Ovary (tissue), 3 donors: ENCODE measurements at regions not wholly inside any gene's neighbourhood (a gene's known extent, or its start where the extent isn't known, plus 50 kb on each side); places are given as distances from the start of the nearest gene placed in this dataset.
"Not testable (repeated sequence)": the region's sequence is repeated elsewhere in the genome, so short reads cannot be mapped to it uniquely, and the experiment has no call there.

ENCODE experiments used
- EP300 ChIP-seq: sonication (generic); formaldehyde crosslinking; IDR thresholded peaks from one replicate; pipeline ENCODE4 v1.6.1; 2017; ENCODE audit warnings: antibody characterized with exemption
- POLR2A ChIP-seq: fragments of 450-650 bp; IDR thresholded peaks from one replicate; pipeline ENCODE4 v1.6.1; 2017; ENCODE audit warnings: antibody characterized with exemption, mild to moderate bottlenecking, moderate library complexity
- TF ChIP-seq, protein P1 (sequence below), 3 donors: fragments of 450-650 bp in 2 of 3; fragments of 200-600 bp in 1 of 3; IDR thresholded peaks; one replicate each; pipeline versions ENCODE4 v1.5.1 to v1.8.0; 2016 to 2022; ENCODE audit warnings: antibody characterized with exemption in 3 of 3, mild to moderate bottlenecking in 1 of 3
- donor health status: DM: no; HTN: no; CAD: no.

DNA sequence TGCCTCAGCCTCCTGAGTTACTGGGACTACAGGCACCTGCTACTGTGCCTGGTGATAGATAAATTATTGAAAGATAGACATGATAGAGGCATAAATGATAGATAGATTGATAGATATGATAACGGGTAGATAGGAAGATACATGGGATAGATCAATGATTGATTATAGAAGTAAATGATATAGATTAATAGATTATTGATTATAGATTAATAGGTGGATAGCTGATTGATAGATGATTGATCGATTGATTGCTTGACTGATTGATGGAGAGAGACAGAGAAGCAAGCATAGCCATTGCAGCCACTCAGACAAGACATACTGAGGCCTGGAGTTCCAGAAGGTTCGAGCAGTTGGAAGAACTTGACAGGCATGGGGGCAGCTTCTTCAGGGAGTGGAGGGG lies 3024.8 kb upstream of the TEKT4 start:
- TF ChIP-seq POLR2A, EP300: not testable (repeated sequence)
- TF ChIP-seq, protein P1, sequence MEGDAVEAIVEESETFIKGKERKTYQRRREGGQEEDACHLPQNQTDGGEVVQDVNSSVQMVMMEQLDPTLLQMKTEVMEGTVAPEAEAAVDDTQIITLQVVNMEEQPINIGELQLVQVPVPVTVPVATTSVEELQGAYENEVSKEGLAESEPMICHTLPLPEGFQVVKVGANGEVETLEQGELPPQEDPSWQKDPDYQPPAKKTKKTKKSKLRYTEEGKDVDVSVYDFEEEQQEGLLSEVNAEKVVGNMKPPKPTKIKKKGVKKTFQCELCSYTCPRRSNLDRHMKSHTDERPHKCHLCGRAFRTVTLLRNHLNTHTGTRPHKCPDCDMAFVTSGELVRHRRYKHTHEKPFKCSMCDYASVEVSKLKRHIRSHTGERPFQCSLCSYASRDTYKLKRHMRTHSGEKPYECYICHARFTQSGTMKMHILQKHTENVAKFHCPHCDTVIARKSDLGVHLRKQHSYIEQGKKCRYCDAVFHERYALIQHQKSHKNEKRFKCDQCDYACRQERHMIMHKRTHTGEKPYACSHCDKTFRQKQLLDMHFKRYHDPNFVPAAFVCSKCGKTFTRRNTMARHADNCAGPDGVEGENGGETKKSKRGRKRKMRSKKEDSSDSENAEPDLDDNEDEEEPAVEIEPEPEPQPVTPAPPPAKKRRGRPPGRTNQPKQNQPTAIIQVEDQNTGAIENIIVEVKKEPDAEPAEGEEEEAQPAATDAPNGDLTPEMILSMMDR (IDR thresholded peaks at IDR 0.05), result not testable (repeated sequence)
